SKM-1 (cell line): ENCODE measurements at regions not wholly inside any gene's neighbourhood (a gene's known extent, or its start where the extent isn't known, plus 50 kb on each side); places are given as distances from the start of the nearest gene placed in this dataset.

Experiments
- DNase-seq: peaks from one replicate; lab custom pipeline; 2025; ENCODE audit not compliant: unreplicated experiment; lab: John Stamatoyannopoulos, UW

DNA sequence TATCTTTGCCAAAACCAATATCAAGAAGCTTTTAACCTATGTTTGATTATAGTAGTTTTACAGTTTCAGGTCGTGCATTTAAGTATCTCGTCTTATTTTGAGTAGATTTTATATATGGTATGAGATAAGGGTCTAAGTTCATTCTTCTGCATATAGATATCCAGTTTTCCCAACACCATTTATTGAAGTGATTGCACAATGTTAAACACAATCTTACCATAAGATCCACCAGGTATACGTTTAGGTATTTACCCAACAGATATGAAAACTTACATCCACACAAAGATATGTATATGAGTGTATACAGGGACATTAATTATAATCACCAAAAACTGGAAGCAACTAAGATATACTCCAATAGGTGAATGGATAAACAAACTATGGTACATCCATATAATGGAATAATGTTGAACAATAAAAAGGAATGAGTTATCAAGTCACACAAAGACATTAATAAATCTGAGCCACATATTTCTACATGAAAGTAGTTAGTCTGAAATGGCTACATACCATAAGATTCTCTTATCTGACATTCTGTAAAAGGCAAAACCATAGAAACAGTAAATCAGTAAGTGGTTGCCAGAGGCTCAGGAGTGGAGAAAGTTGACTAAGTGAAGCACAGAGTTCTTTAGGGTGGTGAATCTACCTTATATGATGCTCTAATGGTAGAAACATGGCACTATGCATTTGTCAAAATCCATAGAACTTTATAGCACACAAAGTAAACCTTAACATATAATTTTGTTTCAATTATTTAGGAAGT is 222.6 kb downstream of the NUAK1 start:
- no peak for DNase-seq

DNA sequence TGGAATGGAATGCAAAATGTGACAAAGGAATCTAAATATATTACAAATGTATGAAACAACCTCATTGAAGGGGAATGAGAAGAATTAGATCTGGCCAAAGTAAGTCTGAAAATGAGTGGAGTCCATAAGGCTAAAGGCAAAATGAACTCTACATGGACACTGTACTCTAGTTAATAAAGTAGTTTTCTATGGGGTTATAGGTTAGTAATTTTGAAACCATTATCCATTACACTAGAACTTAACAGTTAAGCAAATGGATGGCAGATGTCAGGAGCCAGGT is 222.1 kb downstream of the NUAK1 start:
- no peak for DNase-seq

DNA sequence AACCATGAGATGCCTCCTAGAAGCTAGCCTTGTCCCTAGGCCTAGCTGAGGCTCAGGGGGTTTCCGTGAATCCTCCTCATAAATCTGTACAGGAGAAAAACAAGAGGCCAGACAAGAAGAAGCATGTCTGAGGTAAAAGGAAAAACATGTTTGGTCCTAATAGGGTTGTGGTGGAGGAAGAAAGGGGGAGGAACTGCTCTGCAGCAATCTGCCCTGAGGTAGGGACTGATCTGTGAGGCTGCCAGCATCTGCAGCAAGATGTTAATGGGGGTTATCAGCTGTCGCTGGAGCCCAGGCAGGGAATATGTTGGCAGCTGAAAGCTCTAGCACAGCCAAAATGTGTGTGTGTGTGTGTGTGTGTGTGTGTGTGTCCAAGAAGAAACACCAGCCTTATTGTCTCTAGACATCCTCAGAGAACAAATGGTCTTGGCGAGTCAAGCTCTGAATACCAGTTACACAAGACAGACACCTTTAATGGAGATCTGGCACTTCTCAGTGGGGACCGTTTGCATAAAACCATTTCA is 218.5 kb downstream of the NUAK1 start:
- no peak for DNase-seq

DNA sequence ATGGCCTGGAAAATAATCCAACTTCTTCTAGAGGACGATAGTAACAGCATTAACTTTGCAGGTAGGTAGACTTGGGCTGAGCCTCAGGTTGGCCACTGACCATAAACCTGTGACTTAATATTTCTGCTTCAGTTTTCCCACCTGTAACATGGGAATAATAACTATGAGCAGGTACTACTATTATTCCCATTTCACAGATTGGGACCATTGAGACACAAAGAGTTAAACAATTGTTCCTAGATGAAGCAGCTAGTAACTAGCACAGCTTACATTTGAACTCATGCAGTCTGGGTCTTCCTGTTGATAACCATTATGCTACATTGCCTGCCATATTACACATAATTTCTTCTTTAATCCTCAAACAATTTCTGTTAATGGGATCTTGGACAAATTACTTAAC is 217.7 kb downstream of the NUAK1 start:
- no peak for DNase-seq

DNA sequence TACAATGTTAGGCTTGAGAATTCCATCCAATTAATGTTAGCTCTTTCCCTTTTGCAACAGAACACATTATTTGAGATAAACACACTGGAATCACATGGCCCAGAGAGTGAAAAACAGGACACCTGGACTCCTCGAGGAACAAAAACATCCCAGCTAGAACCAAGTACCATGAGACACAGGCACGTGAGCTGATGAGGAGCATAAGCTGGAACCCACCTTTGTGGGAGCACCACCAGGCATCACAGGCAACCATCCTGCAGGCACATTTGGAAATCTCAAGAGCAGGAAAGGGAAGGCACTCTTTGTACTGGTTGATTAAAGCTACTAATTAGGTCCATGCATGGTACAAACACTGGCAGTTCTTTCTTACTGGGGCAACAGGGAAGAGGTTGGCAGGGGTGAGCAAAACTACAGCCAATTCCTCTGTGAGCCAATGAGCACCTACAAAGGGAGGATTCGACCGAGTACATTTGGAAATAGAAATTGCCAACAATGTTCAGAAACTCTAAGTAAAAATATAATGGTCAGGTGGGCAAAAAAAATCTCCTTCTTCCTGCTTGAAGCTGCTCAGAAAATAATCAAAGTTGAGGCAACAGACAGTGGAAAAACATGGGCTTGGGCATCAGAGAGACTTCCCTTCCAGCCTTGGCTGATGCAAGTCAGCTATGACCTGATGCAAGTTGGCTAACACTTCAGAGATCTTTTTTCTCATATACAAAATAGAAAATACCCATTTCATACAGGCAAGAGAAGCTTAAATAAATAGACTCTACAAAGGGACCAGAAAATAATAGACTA is 216.7 kb downstream of the NUAK1 start:
- DNase-seq: no peak

DNA sequence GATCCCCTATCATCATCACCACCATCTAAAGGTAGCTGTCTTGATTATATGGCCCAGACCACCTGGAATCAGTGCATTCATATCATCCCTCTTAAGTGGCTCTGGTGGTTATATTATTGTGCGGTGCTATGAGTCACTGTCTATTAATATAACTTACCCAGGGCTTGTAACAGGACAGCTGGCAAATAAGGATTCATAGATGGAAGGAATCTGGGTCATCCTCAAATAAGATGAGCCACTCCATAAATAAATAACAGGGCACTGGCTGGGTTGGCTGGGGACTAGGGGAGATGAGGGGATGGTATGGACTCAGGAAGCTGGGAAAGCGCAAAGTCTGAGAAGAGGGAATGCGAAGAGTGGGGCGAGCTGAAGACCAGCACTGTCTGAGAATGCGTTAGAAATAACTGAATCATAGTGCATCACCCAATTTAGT is 216.1 kb downstream of the NUAK1 start:
- DNase-seq: no peak

GRCh38 chr12:105924526-105925208 is 214.1 kb downstream of the NUAK1 start:
- DNase-seq: no peak

- DNase-seq: no peak
These were observed 211.2 kb downstream of the NUAK1 start for GRCh38 chr12:105927564-105927963.

GRCh38 chr12:105928436-105928835 is 210.3 kb downstream of the NUAK1 start:
- DNase-seq: no peak

- DNase-seq: no peak
These were observed 209.6 kb downstream of the NUAK1 start for GRCh38 chr12:105929192-105929591.

DNA sequence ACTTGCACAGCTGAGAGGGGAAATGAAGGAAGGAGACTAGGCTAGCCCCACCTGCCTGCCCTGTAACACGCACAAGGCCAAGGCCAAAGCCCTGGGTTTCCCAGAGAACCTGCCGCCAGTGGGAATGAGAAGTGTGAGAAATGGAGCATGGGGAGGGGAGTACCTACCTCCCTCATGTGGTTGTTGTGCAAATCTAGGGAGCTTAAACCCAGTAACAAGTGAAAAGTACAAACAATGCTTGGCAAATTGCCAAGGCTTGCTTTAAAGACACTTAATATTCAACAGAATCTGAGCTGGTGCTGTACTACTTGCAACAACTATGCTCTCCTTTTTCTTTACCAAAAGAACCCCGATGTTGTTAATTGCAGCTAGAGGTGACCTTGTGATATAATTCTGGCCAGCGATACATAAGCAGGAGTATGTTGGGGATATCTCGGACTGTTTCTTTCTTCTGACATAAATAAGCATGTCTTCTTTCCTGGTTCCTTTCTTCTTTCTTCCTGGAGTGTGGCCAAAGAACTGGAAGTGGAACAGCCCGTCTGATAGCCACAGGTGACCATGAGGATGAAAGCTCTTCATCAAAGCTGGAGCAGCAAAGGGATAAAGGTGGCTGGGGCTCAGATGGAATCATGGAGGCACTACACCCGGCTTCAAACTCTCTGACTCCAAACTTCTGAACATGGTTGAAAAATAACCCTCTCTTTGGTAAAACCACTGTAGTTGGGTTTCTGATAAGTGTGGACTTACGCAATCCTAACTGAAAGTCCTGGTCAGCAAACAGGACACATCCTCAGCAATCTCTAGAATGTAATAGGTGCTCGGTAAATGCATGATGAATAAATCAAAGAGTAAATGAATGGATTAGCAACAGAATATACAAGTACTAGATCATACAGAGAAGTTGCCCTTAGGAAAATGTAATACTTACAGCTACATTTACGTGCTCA is 207.9 kb downstream of the NUAK1 start:
- DNase-seq: no peak

DNA sequence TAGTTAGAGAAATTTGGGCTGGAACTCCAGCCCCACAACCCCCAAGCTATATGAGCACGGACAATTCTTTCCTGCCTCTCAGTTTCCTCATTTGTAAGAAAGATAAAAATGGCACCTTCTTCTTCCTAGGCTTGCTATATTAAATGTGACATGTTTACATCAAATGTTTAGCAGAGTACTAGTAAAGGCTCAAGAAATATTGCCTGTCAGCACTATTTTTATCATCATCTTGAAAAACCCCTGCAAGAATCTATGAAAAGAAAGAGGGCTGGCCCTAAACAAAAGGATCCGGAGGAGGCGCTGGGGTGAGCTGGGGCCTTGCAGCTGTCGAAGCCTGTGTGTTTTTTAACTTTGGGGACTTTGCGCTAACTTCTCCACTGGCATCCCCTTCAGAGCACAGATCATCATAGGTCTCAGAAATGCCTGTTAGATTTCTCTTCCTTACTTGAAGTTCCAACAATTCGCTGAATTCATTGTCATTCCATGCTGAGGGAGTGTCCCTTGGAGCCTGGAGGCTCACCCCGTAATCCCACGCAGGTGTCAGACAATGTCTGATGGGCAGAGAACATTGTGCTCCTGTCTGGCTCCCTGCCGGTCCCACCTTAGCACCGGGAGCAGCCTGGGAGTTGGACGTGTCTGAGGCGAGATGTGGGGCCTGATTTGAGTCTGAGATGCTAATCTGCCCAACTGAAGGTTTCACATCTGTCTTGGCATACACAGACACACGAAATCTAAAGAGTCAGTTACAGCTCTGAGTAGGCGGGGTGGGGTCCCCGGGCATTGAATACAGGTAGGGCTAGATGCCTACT is 206.8 kb downstream of the NUAK1 start:
- no peak for DNase-seq

GRCh38 chr12:105933671-105934665 is 204.8 kb downstream of the NUAK1 start:
- DNase-seq: no peak

DNA sequence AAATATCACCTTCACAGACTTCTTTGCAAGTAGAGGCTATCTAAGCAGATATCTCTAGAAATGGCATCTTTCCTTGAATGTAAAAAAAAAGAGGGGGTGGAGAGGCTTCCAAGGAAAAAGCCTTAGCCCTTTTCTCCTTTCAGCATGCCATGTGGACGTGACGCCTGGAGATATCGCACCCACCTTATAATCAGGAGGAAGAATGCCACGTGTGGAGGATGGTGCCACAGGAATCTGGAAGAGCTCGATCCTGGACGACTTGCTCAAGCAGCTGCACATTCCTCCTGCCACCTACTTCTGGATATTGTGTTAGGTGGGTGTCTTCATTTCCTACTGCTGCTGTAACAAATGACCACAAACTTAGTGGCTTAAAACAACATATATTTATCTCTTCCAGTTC is 203.6 kb downstream of the NUAK1 start:
- no peak for DNase-seq

DNA sequence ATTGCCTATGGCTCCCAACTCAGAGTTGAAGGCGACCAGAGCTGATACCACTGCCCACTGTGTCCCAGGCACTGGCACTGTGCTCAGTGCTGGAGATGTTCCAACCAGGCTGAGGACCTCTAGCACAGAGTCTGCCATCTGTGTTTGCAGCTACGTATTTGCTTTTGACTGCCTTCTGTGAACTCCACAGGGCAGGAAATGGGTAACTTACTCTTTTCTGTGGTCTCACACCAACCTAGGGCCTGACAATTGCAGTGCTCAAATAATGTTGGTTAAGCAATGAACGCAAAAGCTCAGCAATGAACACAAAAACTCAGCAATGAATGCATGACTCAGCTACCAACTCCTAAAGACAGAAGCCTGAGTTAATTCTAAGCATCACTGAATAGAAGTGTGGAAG is 202.8 kb downstream of the NUAK1 start:
- DNase-seq: no peak

DNA sequence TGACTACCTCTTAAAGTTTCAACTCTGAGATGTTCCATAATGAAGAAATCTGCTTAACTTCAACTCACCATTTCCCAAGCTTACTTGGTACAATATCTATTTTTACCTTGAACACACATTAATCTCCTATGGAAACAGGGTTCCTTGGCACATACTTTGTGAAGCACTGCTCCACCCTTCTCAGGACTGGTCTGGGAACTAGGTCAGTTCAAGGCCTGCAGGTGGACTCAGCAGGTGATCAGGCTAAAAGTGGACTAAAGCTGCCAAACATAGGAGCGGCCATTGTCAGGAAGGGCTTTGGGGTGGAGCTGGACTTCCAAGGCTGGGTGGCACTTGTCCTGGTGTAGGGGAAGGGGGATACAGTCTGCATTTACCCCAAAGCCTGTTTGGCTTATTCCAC is 202.3 kb downstream of the NUAK1 start:
- no peak for DNase-seq

- no peak for DNase-seq
These were observed 201.7 kb downstream of the NUAK1 start for GRCh38 chr12:105937009-105937408.

GRCh38 chr12:105939181-105939721 is 199.5 kb downstream of the NUAK1 start:
- no peak for DNase-seq
